PC-9 (cell line): ENCODE measurements at regions not wholly inside any gene's neighbourhood (a gene's known extent, or its start where the extent isn't known, plus 50 kb on each side); places are given as distances from the start of the nearest gene placed in this dataset.

Source experiments
- BruUV-seq: library from RNA; stranded (reverse); fragments of 400-500 nt; replicated peaks from 2 replicates; lab custom pipeline; 2021; lab: Mats Ljungman, UMichigan
- CTCF ChIA-PET: fragments of 300-600 bp; sonication (Branson Sonifier 250); formaldehyde crosslinking; loops from one replicate; lab custom pipeline; 2022; ENCODE audit warnings: antibody characterized with exemption; lab: Charles Lee
- POLR2A ChIA-PET: fragments of 300-600 bp; sonication (Branson Sonifier 250); formaldehyde crosslinking; loops from one replicate; lab custom pipeline; 2022; ENCODE audit warnings: antibody characterized with exemption; ENCODE audit not compliant: unreplicated experiment; lab: Charles Lee
- DNase-seq, 2 experiments: peaks; one replicate each; pipeline versions ENCODE4 v3.0.0 to v3.0.0-alpha.2; 2015 to 2022; ENCODE audit warnings: mixed read lengths in 1 of 2
- H2AFZ ChIP-seq: fragments of 200-600 bp; sonication (generic); 2 replicates; pipeline ENCODE4 v1.8.1; 2017; ENCODE audit warnings: antibody characterized with exemption
- H3F3A ChIP-seq: fragments of 200-600 bp; sonication (generic); 2 replicates; pipeline ENCODE4 v1.8.1; 2017; ENCODE audit warnings: antibody characterized with exemption, mild to moderate bottlenecking, low read depth; ENCODE audit not compliant: insufficient read depth
- H3K27ac ChIP-seq: fragments of 200-600 bp; sonication (generic); 2 replicates; pipeline ENCODE4 v1.6.1; 2016; ENCODE audit warnings: mixed run types
- H3K27me3 ChIP-seq: fragments of 200-600 bp; sonication (generic); 2 replicates; pipeline ENCODE4 v1.6.1; 2016; ENCODE audit warnings: low read depth, mixed run types; ENCODE audit not compliant: insufficient read depth
- H3K36me3 ChIP-seq: fragments of 200-600 bp; sonication (generic); 2 replicates; pipeline ENCODE4 v1.6.1; 2016; ENCODE audit warnings: low read depth, mixed run types
- H3K4me1 ChIP-seq: fragments of 200-600 bp; sonication (generic); replicated peaks from 2 replicates; pipeline ENCODE4 v1.6.1; 2016; ENCODE audit warnings: mixed run types; ENCODE audit not compliant: insufficient read depth
- H3K4me2 ChIP-seq: fragments of 200-600 bp; sonication (generic); 2 replicates; pipeline ENCODE4 v1.6.1; 2017; ENCODE audit warnings: mixed run types
- H3K4me3 ChIP-seq: fragments of 200-600 bp; sonication (generic); 2 replicates; pipeline ENCODE4 v1.6.1; 2016; ENCODE audit warnings: mixed run types
- H3K79me2 ChIP-seq: fragments of 200-600 bp; sonication (generic); 2 replicates; pipeline ENCODE4 v1.6.1; 2017; ENCODE audit warnings: low read depth, mixed run types
- H3K9me2 ChIP-seq: fragments of 200-600 bp; sonication (generic); 2 replicates; pipeline ENCODE4 v1.8.1; 2017; ENCODE audit warnings: mild to moderate bottlenecking; ENCODE audit not compliant: insufficient read depth
- H3K9me3 ChIP-seq: fragments of 200-600 bp; sonication (generic); 2 replicates; pipeline ENCODE4 v1.8.1; 2016; ENCODE audit warnings: low read depth; ENCODE audit not compliant: insufficient read depth
- H4K20me1 ChIP-seq: fragments of 200-600 bp; sonication (generic); 2 replicates; pipeline ENCODE4 v1.8.1; 2017; ENCODE audit not compliant: insufficient read depth
- CTCF ChIP-seq: fragments of 200-600 bp; sonication (generic); conservative IDR thresholded peaks from 2 replicates; pipeline ENCODE4 v1.6.1; 2017; ENCODE audit warnings: mixed run types, antibody characterized with exemption, mild to moderate bottlenecking, moderate library complexity
- EZH2 ChIP-seq: fragments of 200-600 bp; sonication (generic); IDR thresholded peaks from 2 replicates; pipeline ENCODE4 v1.8.0; 2017; ENCODE audit warnings: antibody characterized with exemption, low read depth
- intact Hi-C: fragments of 100-400 bp; cut with micrococcal nuclease; formaldehyde crosslinking; loops from one replicate; pipeline ENCODE4 v1.10.0; 2022; ENCODE audit not compliant: unreplicated experiment

GRCh38 chr14:96978525-96979272, 181.5 kb downstream of the VRK1 start:
- TF ChIP-seq CTCF (no peak), EZH2 (no peak)
- POLR2A ChIA-PET, result no interaction called here
- Histone ChIP-seq H2AFZ (no peak overlapping the region), H3K9me2 (no peaks in the 10 kb centered on the region), H3K27ac (no peak overlapping the region), H3K79me2 (no peaks in the 10 kb centered on the region), H3K36me3 (no peaks in the 10 kb centered on the region), H3K27me3 (no peaks in the 10 kb centered on the region), H3K9me3 (no peaks in the 10 kb centered on the region), H4K20me1 (no peaks in the 10 kb centered on the region), H3F3A (no peaks in the 10 kb centered on the region), H3K4me1 (no peaks in the 10 kb centered on the region), H3K4me3 (no peak overlapping the region), H3K4me2 (no peak overlapping the region)
- no peak for DNase-seq
- intact Hi-C loops, result no loop called here
- CTCF ChIA-PET, result no interaction called here
- no TSS peak for BruUV-seq

- no peak overlapping the region for H3K27ac ChIP-seq
- H3K4me3 ChIP-seq, result no peak overlapping the region
- no peak for TF ChIP-seq CTCF
- no peak for TF ChIP-seq EZH2
- ChIA-PET CTCF (no interaction called here), POLR2A (no interaction called here)
- no peaks in the 10 kb centered on the region for H3K9me3 ChIP-seq
- no peaks in the 10 kb centered on the region for H3K36me3 ChIP-seq
- BruUV-seq, result no TSS peak
- no peak overlapping the region for H2AFZ ChIP-seq
- H3K79me2 ChIP-seq, result no peaks in the 10 kb centered on the region
- no peaks in the 10 kb centered on the region for H4K20me1 ChIP-seq
- no peak overlapping the region for H3K4me2 ChIP-seq
- no peaks in the 10 kb centered on the region for H3K27me3 ChIP-seq
- no peaks in the 10 kb centered on the region for H3F3A ChIP-seq
- intact Hi-C loops, result no loop called here
- H3K9me2 ChIP-seq, result no peaks in the 10 kb centered on the region
- no peak for DNase-seq
- no peaks in the 10 kb centered on the region for H3K4me1 ChIP-seq
These were observed 182.5 kb downstream of the VRK1 start for GRCh38 chr14:96979611-96980074.

GRCh38 chr14:96980835-96981234, 183.7 kb downstream of the VRK1 start:
- no peak for DNase-seq
- no peaks in the 10 kb centered on the region for H3K79me2 ChIP-seq
- H2AFZ ChIP-seq, result no peak overlapping the region
- no peak for TF ChIP-seq EZH2
- no peak for TF ChIP-seq CTCF
- no peak overlapping the region for H3K4me2 ChIP-seq
- H3K4me1 ChIP-seq, result no peaks in the 10 kb centered on the region
- H4K20me1 ChIP-seq, result no peaks in the 10 kb centered on the region
- intact Hi-C loops, result no loop called here
- no peak overlapping the region for H3K27ac ChIP-seq
- H3K4me3 ChIP-seq, result no peak overlapping the region
- H3K36me3 ChIP-seq, result no peaks in the 10 kb centered on the region
- BruUV-seq, result no TSS peak
- POLR2A ChIA-PET, result no interaction called here
- no peaks in the 10 kb centered on the region for H3K9me3 ChIP-seq
- CTCF ChIA-PET, result no interaction called here
- H3K9me2 ChIP-seq, result no peaks in the 10 kb centered on the region
- H3K27me3 ChIP-seq, result no peaks in the 10 kb centered on the region
- H3F3A ChIP-seq, result no peaks in the 10 kb centered on the region
